Peyer's patch (tissue), 4 donors: ENCODE measurements at regions not wholly inside any gene's neighbourhood (a gene's known extent, or its start where the extent isn't known, plus 50 kb on each side); places are given as distances from the start of the nearest gene placed in this dataset.

Source experiments
- DNase-seq, 3 donors: peaks; one replicate each; pipeline ENCODE4 v3.0.0-alpha.2; 2017 to 2019
- H3K27ac ChIP-seq, 4 donors: fragments of 200-600 bp; sonication (generic); one replicate each; pipeline ENCODE4 v1.5.1; 2016 to 2019
- H3K27me3 ChIP-seq, 2 donors: fragments of 200-600 bp; sonication (generic); one replicate each; pipeline ENCODE4 v1.5.1; 2019
- H3K36me3 ChIP-seq, 3 donors: fragments of 200-600 bp; sonication (generic); one replicate each; pipeline ENCODE4 v1.5.1; 2016 to 2019
- H3K4me1 ChIP-seq, 4 donors: fragments of 200-600 bp; sonication (generic); one replicate each; pipeline ENCODE4 v1.5.1; 2016 to 2019
- H3K4me3 ChIP-seq, 4 donors: fragments of 200-600 bp; sonication (generic); 1 replicate in 3 of 4; 2 replicates in 1 of 4; pipeline ENCODE4 v1.5.1; 2016 to 2019; ENCODE audit warnings: mild to moderate bottlenecking in 1 of 4
- H3K9me3 ChIP-seq, 4 donors: fragments of 200-600 bp; sonication (generic); one replicate each; pipeline ENCODE4 v1.5.1; 2016 to 2019; ENCODE audit warnings: mild to moderate bottlenecking in 1 of 4
- CTCF ChIP-seq, 6 experiments: fragments of 450-650 bp in 4 of 6; fragments of 200-600 bp in 2 of 6; sonication (generic) in 1 of 6; IDR thresholded peaks; one replicate each; pipeline ENCODE4 v1.5.1; 2017 to 2019; ENCODE audit warnings: antibody characterized with exemption in 6 of 6, mild to moderate bottlenecking in 3 of 6, moderate library complexity in 1 of 6
- POLR2A ChIP-seq, 2 donors: fragments of 450-650 bp; IDR thresholded peaks; one replicate each; pipeline ENCODE4 v1.5.1; 2017; ENCODE audit warnings: antibody characterized with exemption in 2 of 2, mild to moderate bottlenecking in 2 of 2, moderate library complexity in 2 of 2

GRCh38 chr13:73631411-73631810 lies 502.8 kb downstream of the KLF12 start:
- Histone ChIP-seq H3K4me1 (no peaks in the 10 kb centered on the region), H3K4me3 (no peak overlapping the region), H3K36me3 (no peaks in the 10 kb centered on the region), H3K9me3 (no peaks in the 10 kb centered on the region), H3K27ac (no peak overlapping the region), H3K27me3 (no peaks in the 10 kb centered on the region)
- TF ChIP-seq CTCF (IDR thresholded peaks at IDR 0.05): no peak
- TF ChIP-seq POLR2A (IDR thresholded peaks at IDR 0.05): no peak
- no peak for DNase-seq

- no peak for DNase-seq
- no peaks in the 10 kb centered on the region for H3K36me3 ChIP-seq
- TF ChIP-seq CTCF (IDR thresholded peaks at IDR 0.05) (no peak), POLR2A (IDR thresholded peaks at IDR 0.05) (no peak)
- H3K9me3 ChIP-seq: no peaks in the 10 kb centered on the region
- no peak overlapping the region for H3K4me3 ChIP-seq
- H3K4me1 ChIP-seq: peaks cover 0 to 10% (median 0%) of the 10 kb centered on the region in 4 donors
- H3K27me3 ChIP-seq: no peaks in the 10 kb centered on the region
- H3K27ac ChIP-seq: no peak overlapping the region
These were observed 508.5 kb downstream of the KLF12 start for GRCh38 chr13:73625562-73626339.

- H3K36me3 ChIP-seq: no peaks in the 10 kb centered on the region
- H3K27ac ChIP-seq: no peak overlapping the region
- no peak overlapping the region for H3K4me3 ChIP-seq
- TF ChIP-seq CTCF (IDR thresholded peaks at IDR 0.05) (no peak), POLR2A (IDR thresholded peaks at IDR 0.05) (no peak)
- no peaks in the 10 kb centered on the region for H3K9me3 ChIP-seq
- H3K27me3 ChIP-seq: no peaks in the 10 kb centered on the region
- DNase-seq: no peak
- peaks cover 0 to 17% (median 0%) of the 10 kb centered on the region in 4 donors for H3K4me1 ChIP-seq
These were observed 510.9 kb downstream of the KLF12 start for GRCh38 chr13:73623281-73623680.

- TF ChIP-seq POLR2A (IDR thresholded peaks at IDR 0.05) (no peak), CTCF (IDR thresholded peaks at IDR 0.05) (no peak)
- Histone ChIP-seq H3K9me3 (no peaks in the 10 kb centered on the region), H3K27ac (peak overlapping the region in 1 of 4 donors; percentile 12), H3K36me3 (no peaks in the 10 kb centered on the region), H3K4me3 (no peak overlapping the region), H3K4me1 (peaks cover 0 to 17% (median 0%) of the 10 kb centered on the region in 4 donors), H3K27me3 (no peaks in the 10 kb centered on the region)
- DNase-seq: no peak
These were observed 511.8 kb downstream of the KLF12 start for GRCh38 chr13:73622381-73622780.

- DNase-seq: peak in 2 of 3 donors; percentile 56 to 64
- Histone ChIP-seq H3K9me3 (no peaks in the 10 kb centered on the region), H3K4me1 (peaks cover 0 to 17% (median 0%) of the 10 kb centered on the region in 4 donors), H3K27ac (peak overlapping the region in 3 of 4 donors; percentile 48 to 90 (median 68)), H3K36me3 (no peaks in the 10 kb centered on the region), H3K27me3 (no peaks in the 10 kb centered on the region), H3K4me3 (peak overlapping the region in 2 of 4 donors; percentile 20 to 27)
- no peak for TF ChIP-seq POLR2A (IDR thresholded peaks at IDR 0.05)
- no peak for TF ChIP-seq CTCF (IDR thresholded peaks at IDR 0.05)
These were observed 515.8 kb downstream of the KLF12 start for GRCh38 chr13:73618275-73618865.
